SK-N-SH treated with all-trans-retinoic acid at 6 μM for 48 hours (cell line): ENCODE measurements at regions not wholly inside any gene's neighbourhood (a gene's known extent, or its start where the extent isn't known, plus 50 kb on each side); places are given as distances from the start of the nearest gene placed in this dataset.

Experiments used
- ATAC-seq: fragments of 200-7000 bp; cut with Tn5 transposase; 3 replicates; pipeline ENCODE4 v1.9.1; 2020; ENCODE audit warnings: mild to moderate bottlenecking, moderate library complexity
- ARNTL ChIP-seq: fragments of 450-650 bp; formaldehyde crosslinking; IDR thresholded peaks from 2 replicates; pipeline ENCODE4 v1.5.0; 2020; ENCODE audit warnings: low read depth, mild to moderate bottlenecking, moderate library complexity, borderline replicate concordance
- BACH2 ChIP-seq: fragments of 250-450 bp; sonication (Bioruptor Pico); IDR thresholded peaks from 2 replicates; pipeline ENCODE4 v1.9.0; 2021; ENCODE audit warnings: mild to moderate bottlenecking, borderline replicate concordance
- CSDC2 ChIP-seq: fragments of 250-450 bp; sonication (Bioruptor Pico); IDR thresholded peaks from 2 replicates; pipeline ENCODE4 v1.5.0; 2020; ENCODE audit warnings: mild to moderate bottlenecking, moderate library complexity
- GLIS3 ChIP-seq: fragments of 250-450 bp; sonication (Bioruptor Pico); IDR thresholded peaks from 2 replicates; pipeline ENCODE4 v1.5.0; 2020; ENCODE audit warnings: mild to moderate bottlenecking, moderate library complexity
- ISL1 ChIP-seq: fragments of 250-450 bp; sonication (Bioruptor Pico); IDR thresholded peaks from 2 replicates; pipeline ENCODE4 v2.1.2; 2022; ENCODE audit warnings: mild to moderate bottlenecking, moderate library complexity
- OSR1 ChIP-seq: fragments of 250-450 bp; sonication (Bioruptor Pico); IDR thresholded peaks from 2 replicates; pipeline ENCODE4 v1.8.0; 2022; ENCODE audit warnings: moderate library complexity, mild to moderate bottlenecking, inconsistent platforms
- PPARA ChIP-seq: fragments of 250-450 bp; sonication (Bioruptor Pico); IDR thresholded peaks from 2 replicates; pipeline ENCODE4 v1.5.0; 2020; ENCODE audit warnings: mild to moderate bottlenecking, borderline replicate concordance
- SNAI2 ChIP-seq: fragments of 250-450 bp; sonication (Bioruptor Pico); IDR thresholded peaks from 2 replicates; pipeline ENCODE4 v1.5.0; 2020; ENCODE audit warnings: mild to moderate bottlenecking, moderate library complexity
- TCF4 ChIP-seq: fragments of 250-450 bp; sonication (Bioruptor Pico); IDR thresholded peaks from 2 replicates; pipeline ENCODE4 v1.8.0; 2021; ENCODE audit warnings: mild to moderate bottlenecking, moderate library complexity, borderline replicate concordance
- TOX ChIP-seq: fragments of 250-450 bp; sonication (Bioruptor Pico); IDR thresholded peaks from 2 replicates; pipeline ENCODE4 v1.8.0; 2021; ENCODE audit warnings: mild to moderate bottlenecking, moderate library complexity, borderline replicate concordance
- ZC3H10 ChIP-seq: fragments of 250-450 bp; sonication (Bioruptor Pico); IDR thresholded peaks from 2 replicates; pipeline ENCODE4 v1.5.1; 2021; ENCODE audit warnings: mild to moderate bottlenecking, moderate library complexity
- ZFP3 ChIP-seq: fragments of 250-450 bp; sonication (Bioruptor Pico); IDR thresholded peaks from 2 replicates; pipeline ENCODE4 v1.5.0; 2020; ENCODE audit warnings: mild to moderate bottlenecking, moderate library complexity
- ZFP30 ChIP-seq: fragments of 450-650 bp; formaldehyde crosslinking; IDR thresholded peaks from 2 replicates; pipeline ENCODE4 v1.5.0; 2022; ENCODE audit warnings: mild to moderate bottlenecking, moderate library complexity
- ZNF565 ChIP-seq: fragments of 450-650 bp; formaldehyde crosslinking; conservative IDR thresholded peaks from 2 replicates; pipeline ENCODE4 v1.5.0; 2020; ENCODE audit warnings: low read depth, mild to moderate bottlenecking, moderate library complexity
- ZNF70 ChIP-seq: fragments of 450-650 bp; formaldehyde crosslinking; IDR thresholded peaks from 2 replicates; pipeline ENCODE4 v1.5.0; 2020; ENCODE audit warnings: mild to moderate bottlenecking, moderate library complexity
- ZNF8 ChIP-seq: fragments of 450-650 bp; formaldehyde crosslinking; IDR thresholded peaks from 2 replicates; pipeline ENCODE4 v1.5.0; 2020; ENCODE audit warnings: mild to moderate bottlenecking, moderate library complexity
- TF ChIP-seq, protein P1 (sequence below): fragments of 250-450 bp; sonication (Bioruptor Pico); IDR thresholded peaks from 2 replicates; pipeline ENCODE4 v1.8.0; 2020; ENCODE audit warnings: mild to moderate bottlenecking, moderate library complexity, borderline replicate concordance
- TF ChIP-seq, protein P2 (sequence below): fragments of 250-450 bp; sonication (Bioruptor Pico); IDR thresholded peaks from 2 replicates; pipeline ENCODE4 v1.5.0; 2020; ENCODE audit warnings: mild to moderate bottlenecking, moderate library complexity
- TF ChIP-seq, protein P3 (sequence below): fragments of 250-450 bp; sonication (Bioruptor Pico); IDR thresholded peaks from 2 replicates; pipeline ENCODE4 v1.5.1; 2020; ENCODE audit warnings: low read depth, mild to moderate bottlenecking, moderate library complexity
- TF ChIP-seq, protein P4 (sequence below): fragments of 250-450 bp; sonication (Bioruptor Pico); IDR thresholded peaks from 2 replicates; pipeline ENCODE4 v1.5.1; 2021; ENCODE audit warnings: mild to moderate bottlenecking, moderate library complexity

DNA sequence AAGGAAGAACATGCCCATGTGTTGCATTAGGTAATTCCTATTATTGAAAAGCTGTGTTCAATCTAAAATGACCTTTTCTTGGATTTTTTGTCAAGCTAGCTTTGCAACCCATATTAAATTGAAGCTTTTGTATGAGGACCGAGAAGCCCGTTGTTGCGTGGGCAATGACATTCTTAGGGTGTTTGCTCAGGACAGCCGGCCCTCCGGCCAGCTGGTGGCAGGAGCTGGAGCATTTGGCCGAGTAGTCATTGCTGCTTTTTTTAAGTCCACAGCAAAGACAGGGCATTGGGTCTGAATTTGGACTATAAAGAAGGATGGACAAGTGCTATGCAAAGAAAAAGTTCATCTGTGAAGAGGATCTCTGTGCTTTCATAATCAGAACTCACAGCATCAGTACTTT, 365.8 kb downstream of the SAMD5 start:
- TF ChIP-seq ZC3H10 (CRISPR knock-in tag) (no peak), ZNF70 (no peak), TOX (CRISPR knock-in tag) (no peak), GLIS3 (CRISPR knock-in tag) (no peak), ISL1 (no peak), ARNTL (CRISPR knock-in tag) (no peak)
- TF ChIP-seq, protein P1, sequence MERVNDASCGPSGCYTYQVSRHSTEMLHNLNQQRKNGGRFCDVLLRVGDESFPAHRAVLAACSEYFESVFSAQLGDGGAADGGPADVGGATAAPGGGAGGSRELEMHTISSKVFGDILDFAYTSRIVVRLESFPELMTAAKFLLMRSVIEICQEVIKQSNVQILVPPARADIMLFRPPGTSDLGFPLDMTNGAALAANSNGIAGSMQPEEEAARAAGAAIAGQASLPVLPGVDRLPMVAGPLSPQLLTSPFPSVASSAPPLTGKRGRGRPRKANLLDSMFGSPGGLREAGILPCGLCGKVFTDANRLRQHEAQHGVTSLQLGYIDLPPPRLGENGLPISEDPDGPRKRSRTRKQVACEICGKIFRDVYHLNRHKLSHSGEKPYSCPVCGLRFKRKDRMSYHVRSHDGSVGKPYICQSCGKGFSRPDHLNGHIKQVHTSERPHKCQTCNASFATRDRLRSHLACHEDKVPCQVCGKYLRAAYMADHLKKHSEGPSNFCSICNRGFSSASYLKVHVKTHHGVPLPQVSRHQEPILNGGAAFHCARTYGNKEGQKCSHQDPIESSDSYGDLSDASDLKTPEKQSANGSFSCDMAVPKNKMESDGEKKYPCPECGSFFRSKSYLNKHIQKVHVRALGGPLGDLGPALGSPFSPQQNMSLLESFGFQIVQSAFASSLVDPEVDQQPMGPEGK (CRISPR knock-in tag): no peak
- TF ChIP-seq, protein P2, sequence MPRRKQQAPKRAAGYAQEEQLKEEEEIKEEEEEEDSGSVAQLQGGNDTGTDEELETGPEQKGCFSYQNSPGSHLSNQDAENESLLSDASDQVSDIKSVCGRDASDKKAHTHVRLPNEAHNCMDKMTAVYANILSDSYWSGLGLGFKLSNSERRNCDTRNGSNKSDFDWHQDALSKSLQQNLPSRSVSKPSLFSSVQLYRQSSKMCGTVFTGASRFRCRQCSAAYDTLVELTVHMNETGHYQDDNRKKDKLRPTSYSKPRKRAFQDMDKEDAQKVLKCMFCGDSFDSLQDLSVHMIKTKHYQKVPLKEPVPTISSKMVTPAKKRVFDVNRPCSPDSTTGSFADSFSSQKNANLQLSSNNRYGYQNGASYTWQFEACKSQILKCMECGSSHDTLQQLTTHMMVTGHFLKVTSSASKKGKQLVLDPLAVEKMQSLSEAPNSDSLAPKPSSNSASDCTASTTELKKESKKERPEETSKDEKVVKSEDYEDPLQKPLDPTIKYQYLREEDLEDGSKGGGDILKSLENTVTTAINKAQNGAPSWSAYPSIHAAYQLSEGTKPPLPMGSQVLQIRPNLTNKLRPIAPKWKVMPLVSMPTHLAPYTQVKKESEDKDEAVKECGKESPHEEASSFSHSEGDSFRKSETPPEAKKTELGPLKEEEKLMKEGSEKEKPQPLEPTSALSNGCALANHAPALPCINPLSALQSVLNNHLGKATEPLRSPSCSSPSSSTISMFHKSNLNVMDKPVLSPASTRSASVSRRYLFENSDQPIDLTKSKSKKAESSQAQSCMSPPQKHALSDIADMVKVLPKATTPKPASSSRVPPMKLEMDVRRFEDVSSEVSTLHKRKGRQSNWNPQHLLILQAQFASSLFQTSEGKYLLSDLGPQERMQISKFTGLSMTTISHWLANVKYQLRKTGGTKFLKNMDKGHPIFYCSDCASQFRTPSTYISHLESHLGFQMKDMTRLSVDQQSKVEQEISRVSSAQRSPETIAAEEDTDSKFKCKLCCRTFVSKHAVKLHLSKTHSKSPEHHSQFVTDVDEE (CRISPR knock-in tag): no peak
- TF ChIP-seq, protein P3, sequence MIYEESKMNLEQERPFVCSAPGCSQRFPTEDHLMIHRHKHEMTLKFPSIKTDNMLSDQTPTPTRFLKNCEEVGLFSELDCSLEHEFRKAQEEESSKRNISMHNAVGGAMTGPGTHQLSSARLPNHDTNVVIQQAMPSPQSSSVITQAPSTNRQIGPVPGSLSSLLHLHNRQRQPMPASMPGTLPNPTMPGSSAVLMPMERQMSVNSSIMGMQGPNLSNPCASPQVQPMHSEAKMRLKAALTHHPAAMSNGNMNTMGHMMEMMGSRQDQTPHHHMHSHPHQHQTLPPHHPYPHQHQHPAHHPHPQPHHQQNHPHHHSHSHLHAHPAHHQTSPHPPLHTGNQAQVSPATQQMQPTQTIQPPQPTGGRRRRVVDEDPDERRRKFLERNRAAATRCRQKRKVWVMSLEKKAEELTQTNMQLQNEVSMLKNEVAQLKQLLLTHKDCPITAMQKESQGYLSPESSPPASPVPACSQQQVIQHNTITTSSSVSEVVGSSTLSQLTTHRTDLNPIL (CRISPR knock-in tag): no peak
- no peak for ATAC-seq

DNA sequence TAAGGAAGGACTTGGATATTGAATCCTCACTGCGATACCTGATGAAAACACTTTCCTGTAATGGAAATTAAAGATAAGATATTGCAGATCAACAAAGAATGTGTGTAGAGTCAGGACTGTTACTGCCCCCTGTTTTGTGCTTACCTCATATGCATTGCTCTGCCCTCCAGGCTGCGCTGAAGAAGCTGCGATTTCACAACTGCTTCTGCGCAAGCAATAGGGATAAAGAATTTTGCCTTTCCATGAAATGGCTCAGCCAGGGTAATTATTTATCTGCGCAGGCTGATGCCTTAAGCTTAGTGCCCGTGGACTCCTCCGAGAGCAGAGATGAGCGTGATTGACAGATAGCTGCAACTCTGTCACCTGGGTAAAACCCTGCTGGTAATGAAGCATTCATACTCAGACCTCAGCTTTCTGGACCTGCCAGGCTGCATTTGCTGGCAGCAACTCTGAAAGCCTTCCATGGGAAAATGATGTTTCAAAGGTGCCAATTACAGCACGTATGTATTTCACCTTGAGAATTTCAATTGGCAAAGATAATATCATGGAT, 370.6 kb downstream of the SAMD5 start:
- no peak for ATAC-seq
- TF ChIP-seq PPARA (CRISPR knock-in tag) (no peak), ZNF8 (CRISPR knock-in tag) (no peak), BACH2 (no peak), CSDC2 (CRISPR knock-in tag) (no peak), ISL1 (no peak), OSR1 (no peak), ZNF565 (CRISPR knock-in tag) (no peak), ZC3H10 (CRISPR knock-in tag) (no peak), ZFP3 (no peak), ZFP30 (CRISPR knock-in tag) (no peak), SNAI2 (CRISPR knock-in tag) (no peak)
- TF ChIP-seq, protein P4, sequence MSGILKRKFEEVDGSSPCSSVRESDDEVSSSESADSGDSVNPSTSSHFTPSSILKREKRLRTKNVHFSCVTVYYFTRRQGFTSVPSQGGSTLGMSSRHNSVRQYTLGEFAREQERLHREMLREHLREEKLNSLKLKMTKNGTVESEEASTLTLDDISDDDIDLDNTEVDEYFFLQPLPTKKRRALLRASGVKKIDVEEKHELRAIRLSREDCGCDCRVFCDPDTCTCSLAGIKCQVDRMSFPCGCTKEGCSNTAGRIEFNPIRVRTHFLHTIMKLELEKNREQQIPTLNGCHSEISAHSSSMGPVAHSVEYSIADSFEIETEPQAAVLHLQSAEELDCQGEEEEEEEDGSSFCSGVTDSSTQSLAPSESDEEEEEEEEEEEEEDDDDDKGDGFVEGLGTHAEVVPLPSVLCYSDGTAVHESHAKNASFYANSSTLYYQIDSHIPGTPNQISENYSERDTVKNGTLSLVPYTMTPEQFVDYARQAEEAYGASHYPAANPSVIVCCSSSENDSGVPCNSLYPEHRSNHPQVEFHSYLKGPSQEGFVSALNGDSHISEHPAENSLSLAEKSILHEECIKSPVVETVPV (CRISPR knock-in tag): no peak
- TF ChIP-seq, protein P1 (CRISPR knock-in tag): no peak

DNA sequence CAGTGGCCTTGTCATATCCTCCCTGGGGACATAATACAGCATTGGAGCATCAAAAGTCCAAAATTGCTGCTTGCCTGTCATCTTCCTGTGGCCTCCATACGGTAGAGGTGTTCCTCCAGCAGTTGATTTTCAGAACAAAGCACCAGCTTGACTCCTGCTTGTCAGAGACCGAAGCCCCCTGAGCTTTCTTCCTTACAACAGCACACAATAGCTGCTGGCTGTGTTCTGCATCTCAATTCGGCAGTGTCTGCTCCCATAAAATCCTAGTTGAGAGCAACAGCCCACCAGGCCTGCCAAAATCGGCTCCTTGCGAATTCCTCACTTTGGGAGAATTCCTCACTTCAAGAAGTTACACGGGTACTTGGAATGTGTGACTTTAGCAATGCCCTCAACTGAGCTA, 372.9 kb downstream of the SAMD5 start:
- TF ChIP-seq ISL1: no peak
- no peak for TF ChIP-seq ZNF8 (CRISPR knock-in tag)
- TF ChIP-seq GLIS3 (CRISPR knock-in tag): no peak
- no peak for TF ChIP-seq OSR1
- TF ChIP-seq ARNTL (CRISPR knock-in tag): no peak
- no peak for TF ChIP-seq PPARA (CRISPR knock-in tag)
- no peak for TF ChIP-seq TCF4
- TF ChIP-seq ZNF70: no peak
- TF ChIP-seq SNAI2 (CRISPR knock-in tag): no peak
- no peak for TF ChIP-seq ZNF565 (CRISPR knock-in tag)
- TF ChIP-seq, protein P1 (CRISPR knock-in tag): no peak
- no peak for TF ChIP-seq ZC3H10 (CRISPR knock-in tag)

More for the DNA sequence above, 372.9 kb downstream of the SAMD5 start:
- no peak for ATAC-seq
